ENCODE measurements at regions not wholly inside any gene's neighbourhood (a gene's known extent, or its start where the extent isn't known, plus 50 kb on each side); places are given as distances from the start of the nearest gene placed in this dataset.

DNA sequence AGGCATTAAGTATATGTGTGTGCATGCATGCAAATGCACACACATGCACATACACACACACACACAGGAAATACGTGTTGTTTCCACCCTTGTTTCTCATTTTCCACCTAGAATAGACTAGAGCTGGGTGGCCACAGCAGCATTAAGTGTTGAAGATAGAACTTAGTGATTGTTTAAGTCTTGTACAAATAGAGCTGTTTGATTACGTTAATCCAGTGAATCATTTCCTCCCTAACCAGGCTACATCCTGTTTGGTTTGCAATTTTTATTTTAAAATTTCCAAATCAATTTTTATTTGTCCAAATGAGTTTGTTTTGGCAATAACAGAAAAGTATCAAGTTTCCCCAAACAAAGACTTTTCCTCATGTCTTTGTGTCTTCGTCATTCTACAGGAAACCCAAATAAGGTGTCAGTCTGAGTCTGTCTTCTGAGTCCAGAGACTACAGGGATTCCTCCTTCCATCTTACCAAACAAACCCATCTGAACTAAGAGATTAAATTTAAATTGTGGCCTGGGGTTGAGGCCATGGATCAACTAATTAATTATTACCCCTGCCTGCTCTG, 74.6 kb upstream of the GALNT5 start:
- no peaks in the 10 kb centered on the region for H4K20me1 ChIP-seq (ENCODE audit: insufficient read depth, low read length)
- no peak overlapping the region for H3K27ac Mint-ChIP-seq (ENCODE audit: unreplicated experiment)
- no peaks in the 10 kb centered on the region for H3K36me3 Mint-ChIP-seq (ENCODE audit: low read depth, unreplicated experiment)
- H3K4me2 ChIP-seq (ENCODE audit: low read length) = peak overlapping the region; percentile 51
- H3K4me3 ChIP-seq (ENCODE audit: insufficient read depth, low read depth, low read length) = no peak overlapping the region
- DNase-seq (ENCODE audit: low read depth) = peak; percentile 86
- no peaks in the 10 kb centered on the region for H3K27me3 Mint-ChIP-seq (ENCODE audit: low read depth, unreplicated experiment)
- H3K4me1 ChIP-seq (ENCODE audit: insufficient read depth, low read length) = peaks cover 16% of the 10 kb centered on the region
- TF ChIP-seq, protein P1, sequence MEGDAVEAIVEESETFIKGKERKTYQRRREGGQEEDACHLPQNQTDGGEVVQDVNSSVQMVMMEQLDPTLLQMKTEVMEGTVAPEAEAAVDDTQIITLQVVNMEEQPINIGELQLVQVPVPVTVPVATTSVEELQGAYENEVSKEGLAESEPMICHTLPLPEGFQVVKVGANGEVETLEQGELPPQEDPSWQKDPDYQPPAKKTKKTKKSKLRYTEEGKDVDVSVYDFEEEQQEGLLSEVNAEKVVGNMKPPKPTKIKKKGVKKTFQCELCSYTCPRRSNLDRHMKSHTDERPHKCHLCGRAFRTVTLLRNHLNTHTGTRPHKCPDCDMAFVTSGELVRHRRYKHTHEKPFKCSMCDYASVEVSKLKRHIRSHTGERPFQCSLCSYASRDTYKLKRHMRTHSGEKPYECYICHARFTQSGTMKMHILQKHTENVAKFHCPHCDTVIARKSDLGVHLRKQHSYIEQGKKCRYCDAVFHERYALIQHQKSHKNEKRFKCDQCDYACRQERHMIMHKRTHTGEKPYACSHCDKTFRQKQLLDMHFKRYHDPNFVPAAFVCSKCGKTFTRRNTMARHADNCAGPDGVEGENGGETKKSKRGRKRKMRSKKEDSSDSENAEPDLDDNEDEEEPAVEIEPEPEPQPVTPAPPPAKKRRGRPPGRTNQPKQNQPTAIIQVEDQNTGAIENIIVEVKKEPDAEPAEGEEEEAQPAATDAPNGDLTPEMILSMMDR (IDR thresholded peaks at IDR 0.05; ENCODE audit: insufficient read depth, low read depth, low read length) = no peak
- no peak for TF ChIP-seq EZH2 (IDR thresholded peaks at IDR 0.05; ENCODE audit: insufficient read depth, low read length)
- peak overlapping the region; percentile 28 for H2AFZ ChIP-seq (ENCODE audit: low read depth, low read length)
- H3K27ac ChIP-seq (ENCODE audit: low read depth, low read length) = peak overlapping the region; percentile 54
- H3K4me3 Mint-ChIP-seq (ENCODE audit: unreplicated experiment) = no peak overlapping the region
- no peak overlapping the region for H3K9ac ChIP-seq (ENCODE audit: low read length)
- no peaks in the 10 kb centered on the region for H3K27me3 ChIP-seq (ENCODE audit: insufficient read depth, low read length)
- H3K9me3 Mint-ChIP-seq (ENCODE audit: unreplicated experiment) = peaks cover 3% of the 10 kb centered on the region
- H3K9me3 ChIP-seq (ENCODE audit: insufficient read depth, low read depth, low read length) = no peaks in the 10 kb centered on the region
- H3K79me2 ChIP-seq (ENCODE audit: insufficient read depth, low read length) = no peaks in the 10 kb centered on the region
- no peaks in the 10 kb centered on the region for H3K36me3 ChIP-seq (ENCODE audit: insufficient read depth, low read length)
- FAIRE-seq = peak; percentile 86
- H3K4me1 Mint-ChIP-seq (ENCODE audit: low read depth, unreplicated experiment) = peaks cover 13% of the 10 kb centered on the region

DNA sequence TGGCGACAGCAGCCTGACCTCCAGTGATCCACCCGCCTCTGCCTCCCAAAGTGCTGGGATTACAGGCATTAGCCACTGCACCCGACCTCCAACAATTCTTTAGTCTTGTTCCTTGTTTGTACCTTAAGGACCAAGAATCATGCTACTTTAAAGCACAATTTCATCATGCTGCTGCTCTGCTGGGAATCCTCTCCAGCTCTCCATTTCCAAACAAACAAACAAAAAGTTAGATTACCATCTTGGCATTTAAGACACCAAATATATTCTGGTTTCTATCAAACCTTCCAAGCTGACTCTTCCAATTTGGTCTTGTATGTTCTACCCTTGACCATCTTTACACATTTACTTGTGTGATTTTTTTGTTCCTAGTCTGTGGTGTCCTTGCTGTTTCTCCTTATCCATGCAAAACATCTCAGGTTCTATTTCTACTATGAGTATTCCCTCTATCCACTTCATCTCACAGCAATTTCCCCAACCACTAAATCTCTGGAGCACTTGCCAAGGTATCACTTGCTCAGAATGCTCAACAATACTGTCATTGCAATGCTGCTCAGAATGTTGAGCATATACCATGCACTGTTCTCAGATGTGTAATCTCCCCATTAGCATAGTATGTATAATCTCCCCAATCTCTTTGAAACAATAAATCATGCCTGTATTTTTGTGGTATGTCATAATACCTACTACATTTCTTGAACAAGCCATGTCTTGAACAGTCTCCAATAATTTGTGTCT, 73.2 kb upstream of the GALNT5 start:
- TF ChIP-seq, protein P1 (IDR thresholded peaks at IDR 0.05; ENCODE audit: insufficient read depth, low read depth, low read length) = no peak
- TF ChIP-seq EZH2 (IDR thresholded peaks at IDR 0.05; ENCODE audit: insufficient read depth, low read length) = no peak
- H3K4me1 Mint-ChIP-seq (ENCODE audit: low read depth, unreplicated experiment) = peaks cover 15% of the 10 kb centered on the region
- peak; percentile 56 for FAIRE-seq

More for the DNA sequence above, 73.2 kb upstream of the GALNT5 start:
- H3K9ac ChIP-seq (ENCODE audit: low read length) = no peak overlapping the region
- H3K9me3 ChIP-seq (ENCODE audit: insufficient read depth, low read depth, low read length) = no peaks in the 10 kb centered on the region
- no peaks in the 10 kb centered on the region for H3K36me3 ChIP-seq (ENCODE audit: insufficient read depth, low read length)
- Mint-ChIP-seq H3K9me3 (ENCODE audit: unreplicated experiment) (peaks cover 3% of the 10 kb centered on the region), H3K27ac (ENCODE audit: unreplicated experiment) (no peak overlapping the region), H3K4me3 (ENCODE audit: unreplicated experiment) (no peak overlapping the region), H3K36me3 (ENCODE audit: low read depth, unreplicated experiment) (no peaks in the 10 kb centered on the region), H3K27me3 (ENCODE audit: low read depth, unreplicated experiment) (no peaks in the 10 kb centered on the region)
- no peaks in the 10 kb centered on the region for H3K79me2 ChIP-seq (ENCODE audit: insufficient read depth, low read length)
- no peak overlapping the region for H3K4me3 ChIP-seq (ENCODE audit: insufficient read depth, low read depth, low read length)
- DNase-seq (ENCODE audit: low read depth) = peak; percentile 66
- no peaks in the 10 kb centered on the region for H3K27me3 ChIP-seq (ENCODE audit: insufficient read depth, low read length)
- H3K27ac ChIP-seq (ENCODE audit: low read depth, low read length) = no peak overlapping the region
- H3K4me1 ChIP-seq (ENCODE audit: insufficient read depth, low read length) = peaks cover 16% of the 10 kb centered on the region
- no peak overlapping the region for H3K4me2 ChIP-seq (ENCODE audit: low read length)
- no peaks in the 10 kb centered on the region for H4K20me1 ChIP-seq (ENCODE audit: insufficient read depth, low read length)
- H2AFZ ChIP-seq (ENCODE audit: low read depth, low read length) = no peak overlapping the region

All from astrocyte (in vitro differentiated cells and primary cell).